ENCODE measurements at regions not wholly inside any gene's neighbourhood (a gene's known extent, or its start where the extent isn't known, plus 50 kb on each side); places are given as distances from the start of the nearest gene placed in this dataset.

DNA sequence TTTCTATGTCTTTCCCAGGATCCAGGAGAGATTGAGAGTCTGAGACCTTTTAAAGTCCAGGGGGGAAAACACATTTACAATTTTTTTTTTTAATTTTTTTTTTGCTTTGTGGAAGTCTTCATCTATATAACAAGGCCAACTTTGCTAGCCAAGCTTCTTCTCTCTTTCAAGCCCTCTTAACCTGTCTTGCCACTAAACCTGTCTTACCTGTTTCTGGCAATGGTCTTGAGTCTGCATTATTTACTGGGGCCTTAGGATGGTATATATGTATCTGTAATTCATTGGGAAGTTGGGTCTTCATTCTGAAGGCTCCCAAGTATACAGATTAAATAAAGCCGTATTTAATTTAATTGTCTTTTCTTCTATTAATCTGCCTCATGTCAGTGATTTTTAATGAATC, 750.9 kb upstream of the B3GALT2 start:
- no peak for TF ChIP-seq GATA2 (IDR thresholded peaks at IDR 0.05; ENCODE audit: low read depth, low read length)
- TF ChIP-seq GATA3 (IDR thresholded peaks at IDR 0.05; ENCODE audit: low read depth, low read length), result no peak
